ENCODE measurements at regions not wholly inside any gene's neighbourhood (a gene's known extent, or its start where the extent isn't known, plus 50 kb on each side); places are given as distances from the start of the nearest gene placed in this dataset.

GRCh38 chr10:104563051-104563450 lies 78.0 kb upstream of the SORCS3 start:
- ATAC-seq (no peak), DNase-seq (no peak)
- intact Hi-C loops (cut with DNase I), result no loop called here
- Histone ChIP-seq H3K27me3 (peaks cover 0 to 10% (median 4%) of the 10 kb centered on the region in 7 donors), H3K9me3 (peaks cover 0 to 20% (median 0%) of the 10 kb centered on the region in 11 donors), H3K4me1 (no peaks in the 10 kb centered on the region), H3K36me3 (no peaks in the 10 kb centered on the region), H3K27ac (no peak overlapping the region), H3K4me3 (no peak overlapping the region)
- WGBS, 2 donors, result 79 to 86% methylated on average over 1 of the region's 1 CpG
- no peak for TF ChIP-seq CTCF (IDR thresholded peaks at IDR 0.05)

DNA sequence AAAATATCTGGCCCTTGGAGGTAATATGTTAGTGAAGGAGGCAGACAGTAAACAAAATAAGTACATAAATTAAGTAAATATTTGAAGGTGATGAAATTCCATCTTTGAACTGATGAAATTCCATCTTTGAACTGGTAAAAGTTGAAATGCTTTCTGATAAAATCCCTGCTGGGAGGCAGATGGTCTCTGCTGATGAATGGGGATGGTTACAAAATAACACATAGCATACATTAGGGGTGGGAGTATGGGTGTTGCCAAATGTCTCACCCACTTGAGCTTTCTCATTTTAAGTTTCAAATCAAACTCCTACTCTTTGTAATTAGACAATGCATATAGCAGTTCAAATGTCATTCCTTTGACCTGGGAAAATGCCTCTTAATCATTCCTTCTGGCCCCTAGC lies 77.5 kb upstream of the SORCS3 start:
- H3K27me3 ChIP-seq, result peaks cover 0 to 10% (median 3%) of the 10 kb centered on the region in 7 donors
- intact Hi-C loops (cut with DNase I), result no loop called here
- TF ChIP-seq CTCF (IDR thresholded peaks at IDR 0.05), result no peak
- no peak overlapping the region for H3K27ac ChIP-seq
- no peak overlapping the region for H3K4me3 ChIP-seq
- H3K4me1 ChIP-seq, result no peaks in the 10 kb centered on the region
- no peak for ATAC-seq
- no peaks in the 10 kb centered on the region for H3K36me3 ChIP-seq
- no peak for DNase-seq
- H3K9me3 ChIP-seq, result peaks cover 0 to 25% (median 0%) of the 10 kb centered on the region in 11 donors

DNA sequence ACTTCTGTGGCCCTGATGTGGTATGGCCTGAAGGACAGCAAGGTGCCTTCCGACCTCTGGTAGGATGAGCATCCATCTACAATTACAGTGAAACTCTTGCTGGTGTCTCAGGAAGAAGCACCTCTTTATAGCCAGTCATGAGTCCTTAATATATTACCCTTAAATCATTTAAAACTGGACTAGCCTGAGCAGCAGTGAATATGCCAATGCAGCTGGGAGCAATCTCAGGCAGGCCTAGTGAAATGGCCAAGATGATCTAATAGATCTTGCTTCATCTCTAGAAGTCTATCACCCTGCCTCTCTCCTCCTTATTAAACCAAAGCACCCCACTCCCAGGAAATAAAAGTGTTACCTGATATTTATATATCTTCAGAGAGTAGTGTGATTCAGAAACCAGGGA lies 66.7 kb upstream of the SORCS3 start:
- no peak for TF ChIP-seq CTCF (IDR thresholded peaks at IDR 0.05)
- 81 to 87% methylated on average over 1 of the region's 1 CpG for WGBS, 2 donors
- Histone ChIP-seq H3K4me1 (no peaks in the 10 kb centered on the region), H3K27ac (no peak overlapping the region), H3K9me3 (peaks cover 0 to 29% (median 23%) of the 10 kb centered on the region in 11 donors), H3K4me3 (no peak overlapping the region), H3K27me3 (peaks cover 0 to 25% (median 14%) of the 10 kb centered on the region in 7 donors), H3K36me3 (no peaks in the 10 kb centered on the region)
- ATAC-seq (no peak), DNase-seq (no peak)
- intact Hi-C loops (cut with DNase I), result no loop called here

DNA sequence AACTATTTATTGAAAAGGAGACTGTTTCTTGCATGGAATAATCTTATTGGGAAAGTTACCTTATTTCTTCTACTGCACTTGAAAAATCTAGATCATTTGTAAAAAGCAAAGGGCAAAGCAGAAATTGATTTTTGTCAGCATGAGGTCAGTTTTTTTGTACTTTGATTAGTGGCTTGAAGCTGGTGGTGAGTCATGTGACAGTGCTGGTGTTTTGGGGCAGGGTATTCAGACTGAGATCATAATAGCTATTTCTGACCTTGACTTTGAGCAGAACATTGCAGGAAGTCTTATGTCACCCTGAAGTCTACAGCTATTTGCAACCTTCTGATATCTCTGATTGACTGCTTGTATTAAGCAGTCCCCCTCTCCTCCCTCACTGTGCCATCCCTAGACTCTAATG lies 66.3 kb upstream of the SORCS3 start:
- H3K27ac ChIP-seq, result no peak overlapping the region
- TF ChIP-seq CTCF (IDR thresholded peaks at IDR 0.05), result no peak
- H3K4me3 ChIP-seq, result no peak overlapping the region
- ATAC-seq, result no peak
- intact Hi-C loops (cut with DNase I), result no loop called here
- H3K9me3 ChIP-seq, result peaks cover 0 to 25% (median 19%) of the 10 kb centered on the region in 11 donors
- H3K36me3 ChIP-seq, result no peaks in the 10 kb centered on the region
- H3K27me3 ChIP-seq, result peaks cover 0 to 29% (median 18%) of the 10 kb centered on the region in 7 donors
- no peaks in the 10 kb centered on the region for H3K4me1 ChIP-seq
- DNase-seq, result no peak
